OCI-LY1 (cell line): ENCODE measurements at regions not wholly inside any gene's neighbourhood (a gene's known extent, or its start where the extent isn't known, plus 50 kb on each side); places are given as distances from the start of the nearest gene placed in this dataset.

Experiments used
- H2AFZ ChIP-seq: fragments of 200-600 bp; sonication (generic), shearing (Covaris generic); 2 replicates; pipeline ENCODE4 v1.6.0; 2014; ENCODE audit warnings: antibody characterized with exemption, mild to moderate bottlenecking, low read length
- H3F3A ChIP-seq: fragments of 200-600 bp; sonication (generic), shearing (Covaris generic); 2 replicates; pipeline ENCODE4 v1.6.0; 2014; ENCODE audit warnings: mild to moderate bottlenecking, antibody characterized with exemption, low read length, moderate library complexity; ENCODE audit not compliant: insufficient read depth
- H3K27ac ChIP-seq: fragments of 200-600 bp; sonication (generic); 2 replicates; pipeline ENCODE4 v1.5.1; 2014; ENCODE audit warnings: low read length, mixed run types, mild to moderate bottlenecking, low read depth; ENCODE audit not compliant: poor library complexity, severe bottlenecking
- H3K27me3 ChIP-seq: fragments of 200-600 bp; sonication (generic); 2 replicates; pipeline ENCODE4 v1.6.0; 2014; ENCODE audit warnings: antibody characterized with exemption, mild to moderate bottlenecking, low read length, moderate library complexity; ENCODE audit not compliant: insufficient read depth
- H3K36me3 ChIP-seq: fragments of 200-600 bp; sonication (generic); 2 replicates; pipeline ENCODE4 v1.6.1; 2014; ENCODE audit warnings: mild to moderate bottlenecking, antibody characterized with exemption, low read length, moderate library complexity, mixed read lengths; ENCODE audit not compliant: insufficient read depth
- H3K4me1 ChIP-seq: fragments of 200-600 bp; sonication (generic); 2 replicates; pipeline ENCODE4 v1.5.1; 2014; ENCODE audit warnings: mild to moderate bottlenecking, low read length, moderate library complexity; ENCODE audit not compliant: insufficient read depth, severe bottlenecking
- H3K4me2 ChIP-seq: fragments of 200-600 bp; sonication (generic), shearing (Covaris generic); 2 replicates; pipeline ENCODE4 v1.6.1; 2014; ENCODE audit warnings: low read length
- H3K4me3 ChIP-seq: fragments of 200-600 bp; sonication (generic); 2 replicates; pipeline ENCODE4 v1.5.1; 2014; ENCODE audit warnings: low read length, low read depth, mild to moderate bottlenecking, mixed read lengths; ENCODE audit not compliant: poor library complexity, severe bottlenecking
- H3K79me2 ChIP-seq: fragments of 200-600 bp; shearing (Covaris generic); 2 replicates; pipeline ENCODE4 v1.6.1; 2016; ENCODE audit warnings: mixed run types, low read length, mixed read lengths; ENCODE audit not compliant: insufficient read depth
- H3K9ac ChIP-seq: fragments of 200-600 bp; sonication (generic), shearing (Covaris generic); 2 replicates; pipeline ENCODE4 v1.6.1; 2014; ENCODE audit warnings: mild to moderate bottlenecking, low read length, mixed read lengths
- H3K9me2 ChIP-seq: fragments of 200-600 bp; sonication (generic), shearing (Covaris generic); 2 replicates; pipeline ENCODE4 v1.6.1; 2014; ENCODE audit warnings: low read depth, mild to moderate bottlenecking, low read length, mixed read lengths
- H3K9me3 ChIP-seq: fragments of 200-600 bp; shearing (Covaris generic); 2 replicates; pipeline ENCODE4 v1.6.1; 2014; ENCODE audit warnings: low read length, mixed read lengths
- H4K20me1 ChIP-seq: fragments of 200-600 bp; sonication (generic), shearing (Covaris generic); 2 replicates; pipeline ENCODE4 v1.6.0; 2016; ENCODE audit warnings: mild to moderate bottlenecking, low read length; ENCODE audit not compliant: insufficient read depth
- EZH2 ChIP-seq: fragments of 200-600 bp; sonication (generic), shearing (Covaris generic); IDR thresholded peaks from 2 replicates; pipeline ENCODE4 v1.8.0; 2017; ENCODE audit warnings: borderline replicate concordance, mixed run types, mild to moderate bottlenecking, antibody characterized with exemption, low read length, moderate library complexity, mixed read lengths
- TF ChIP-seq, protein P1 (sequence below): fragments of 200-600 bp; sonication (generic), shearing (Covaris generic); IDR thresholded peaks from 2 replicates; pipeline ENCODE4 v1.5.1; 2017; ENCODE audit warnings: mild to moderate bottlenecking, antibody characterized with exemption, low read length, moderate library complexity, mixed read lengths

DNA sequence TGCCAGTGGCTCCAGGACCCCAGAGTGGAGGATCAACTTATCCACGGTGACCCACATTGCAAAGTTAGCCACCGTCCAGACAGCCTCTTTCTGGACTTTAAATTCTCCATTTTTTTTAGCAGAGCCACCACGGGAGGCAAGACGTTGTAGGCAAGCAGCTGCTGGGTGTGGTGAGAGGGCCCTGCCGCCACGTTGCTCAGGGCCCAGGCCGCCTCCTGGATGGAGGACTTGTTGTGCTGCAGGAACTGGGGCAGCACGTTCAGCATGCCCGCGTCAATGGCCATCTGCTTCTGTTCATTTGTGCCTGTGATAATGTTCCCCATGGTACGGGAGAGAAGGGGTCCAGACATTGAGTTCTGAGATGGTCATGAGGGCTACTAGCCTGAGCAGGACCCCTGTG lies 114.3 kb upstream of the POC5 start:
- no peak overlapping the region for H3K9ac ChIP-seq
- H3K27me3 ChIP-seq = no peaks in the 10 kb centered on the region
- H4K20me1 ChIP-seq = no peaks in the 10 kb centered on the region
- no peak overlapping the region for H3K4me2 ChIP-seq
- H3K9me2 ChIP-seq = no peaks in the 10 kb centered on the region
- no peaks in the 10 kb centered on the region for H3K36me3 ChIP-seq
- no peak overlapping the region for H2AFZ ChIP-seq
- H3K9me3 ChIP-seq = no peaks in the 10 kb centered on the region
- no peaks in the 10 kb centered on the region for H3K79me2 ChIP-seq
- H3K4me3 ChIP-seq = no peak overlapping the region
- no peaks in the 10 kb centered on the region for H3F3A ChIP-seq
- H3K4me1 ChIP-seq = no peaks in the 10 kb centered on the region
- TF ChIP-seq EZH2 = no peak
- TF ChIP-seq, protein P1, sequence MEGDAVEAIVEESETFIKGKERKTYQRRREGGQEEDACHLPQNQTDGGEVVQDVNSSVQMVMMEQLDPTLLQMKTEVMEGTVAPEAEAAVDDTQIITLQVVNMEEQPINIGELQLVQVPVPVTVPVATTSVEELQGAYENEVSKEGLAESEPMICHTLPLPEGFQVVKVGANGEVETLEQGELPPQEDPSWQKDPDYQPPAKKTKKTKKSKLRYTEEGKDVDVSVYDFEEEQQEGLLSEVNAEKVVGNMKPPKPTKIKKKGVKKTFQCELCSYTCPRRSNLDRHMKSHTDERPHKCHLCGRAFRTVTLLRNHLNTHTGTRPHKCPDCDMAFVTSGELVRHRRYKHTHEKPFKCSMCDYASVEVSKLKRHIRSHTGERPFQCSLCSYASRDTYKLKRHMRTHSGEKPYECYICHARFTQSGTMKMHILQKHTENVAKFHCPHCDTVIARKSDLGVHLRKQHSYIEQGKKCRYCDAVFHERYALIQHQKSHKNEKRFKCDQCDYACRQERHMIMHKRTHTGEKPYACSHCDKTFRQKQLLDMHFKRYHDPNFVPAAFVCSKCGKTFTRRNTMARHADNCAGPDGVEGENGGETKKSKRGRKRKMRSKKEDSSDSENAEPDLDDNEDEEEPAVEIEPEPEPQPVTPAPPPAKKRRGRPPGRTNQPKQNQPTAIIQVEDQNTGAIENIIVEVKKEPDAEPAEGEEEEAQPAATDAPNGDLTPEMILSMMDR = no peak
- H3K27ac ChIP-seq = no peak overlapping the region

GRCh38 chr5:75828029-75828428 lies 110.8 kb upstream of the POC5 start:
- Histone ChIP-seq H3K4me1 (no peaks in the 10 kb centered on the region), H3K27ac (no peak overlapping the region), H2AFZ (no peak overlapping the region), H4K20me1 (no peaks in the 10 kb centered on the region), H3K4me3 (no peak overlapping the region), H3K9ac (no peak overlapping the region), H3F3A (no peaks in the 10 kb centered on the region), H3K9me2 (no peaks in the 10 kb centered on the region), H3K36me3 (no peaks in the 10 kb centered on the region), H3K79me2 (no peaks in the 10 kb centered on the region), H3K4me2 (no peak overlapping the region), H3K9me3 (no peaks in the 10 kb centered on the region), H3K27me3 (no peaks in the 10 kb centered on the region; the same call in 1 of the 2 replicates)
- TF ChIP-seq EZH2 = no peak
- TF ChIP-seq, protein P1 = no peak

DNA sequence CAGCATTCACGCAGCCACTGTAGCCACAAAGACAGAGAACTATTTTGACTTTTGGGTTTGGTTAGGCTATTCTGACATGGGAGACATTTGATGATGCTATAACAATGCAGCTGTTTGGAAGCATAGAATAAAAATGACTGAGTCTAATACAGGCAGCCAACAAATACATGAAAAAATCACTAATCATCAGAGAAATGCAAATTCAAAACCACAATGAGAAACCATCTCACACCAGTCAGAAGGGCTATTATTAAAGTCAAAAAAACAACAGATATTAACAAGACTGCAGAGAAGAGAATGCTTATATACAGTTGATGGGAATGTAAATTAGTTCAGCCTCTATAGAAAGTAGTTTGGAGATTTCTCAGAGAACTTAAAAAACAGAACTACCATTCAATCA lies 107.1 kb upstream of the POC5 start:
- H3K79me2 ChIP-seq = no peaks in the 10 kb centered on the region
- no peak overlapping the region for H3K4me2 ChIP-seq
- no peak overlapping the region for H3K9ac ChIP-seq
- no peaks in the 10 kb centered on the region for H3K9me2 ChIP-seq
- H3K36me3 ChIP-seq = no peaks in the 10 kb centered on the region
- H4K20me1 ChIP-seq = no peaks in the 10 kb centered on the region
- no peak overlapping the region for H2AFZ ChIP-seq
- no peaks in the 10 kb centered on the region for H3K9me3 ChIP-seq
- no peak overlapping the region for H3K27ac ChIP-seq
- H3K27me3 ChIP-seq = no peaks in the 10 kb centered on the region; the same call in 1 of the 2 replicates
- no peaks in the 10 kb centered on the region for H3K4me1 ChIP-seq
- H3K4me3 ChIP-seq = no peak overlapping the region
- H3F3A ChIP-seq = no peaks in the 10 kb centered on the region
- TF ChIP-seq, protein P1 = no peak
- no peak for TF ChIP-seq EZH2
